ENCODE measurements at regions not wholly inside any gene's neighbourhood (a gene's known extent, or its start where the extent isn't known, plus 50 kb on each side); places are given as distances from the start of the nearest gene placed in this dataset.

- TF ChIP-seq POLR2A (IDR thresholded peaks at IDR 0.05) = no peak
- TF ChIP-seq, protein P1, sequence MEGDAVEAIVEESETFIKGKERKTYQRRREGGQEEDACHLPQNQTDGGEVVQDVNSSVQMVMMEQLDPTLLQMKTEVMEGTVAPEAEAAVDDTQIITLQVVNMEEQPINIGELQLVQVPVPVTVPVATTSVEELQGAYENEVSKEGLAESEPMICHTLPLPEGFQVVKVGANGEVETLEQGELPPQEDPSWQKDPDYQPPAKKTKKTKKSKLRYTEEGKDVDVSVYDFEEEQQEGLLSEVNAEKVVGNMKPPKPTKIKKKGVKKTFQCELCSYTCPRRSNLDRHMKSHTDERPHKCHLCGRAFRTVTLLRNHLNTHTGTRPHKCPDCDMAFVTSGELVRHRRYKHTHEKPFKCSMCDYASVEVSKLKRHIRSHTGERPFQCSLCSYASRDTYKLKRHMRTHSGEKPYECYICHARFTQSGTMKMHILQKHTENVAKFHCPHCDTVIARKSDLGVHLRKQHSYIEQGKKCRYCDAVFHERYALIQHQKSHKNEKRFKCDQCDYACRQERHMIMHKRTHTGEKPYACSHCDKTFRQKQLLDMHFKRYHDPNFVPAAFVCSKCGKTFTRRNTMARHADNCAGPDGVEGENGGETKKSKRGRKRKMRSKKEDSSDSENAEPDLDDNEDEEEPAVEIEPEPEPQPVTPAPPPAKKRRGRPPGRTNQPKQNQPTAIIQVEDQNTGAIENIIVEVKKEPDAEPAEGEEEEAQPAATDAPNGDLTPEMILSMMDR (IDR thresholded peaks at IDR 0.05) = no peak
- TF ChIP-seq POLR2AphosphoS5 (IDR thresholded peaks at IDR 0.05) = no peak
- no peak for TF ChIP-seq EP300 (IDR thresholded peaks at IDR 0.05; ENCODE audit: low read depth)
Observed at GRCh38 chr11:130587658-130588057, 139.2 kb downstream of the ADAMTS15 start.

Data from transverse colon (tissue), 4 donors.